GM21526 (cell line): ENCODE measurements at regions not wholly inside any gene's neighbourhood (a gene's known extent, or its start where the extent isn't known, plus 50 kb on each side); places are given as distances from the start of the nearest gene placed in this dataset.

Experiments
- ATAC-seq: cut with Tn5 transposase; IDR thresholded peaks from one replicate; pipeline ENCODE4 v1.9.1; 2021; ENCODE audit warnings: moderate library complexity; ENCODE audit not compliant: unreplicated experiment, low FRiP score

DNA sequence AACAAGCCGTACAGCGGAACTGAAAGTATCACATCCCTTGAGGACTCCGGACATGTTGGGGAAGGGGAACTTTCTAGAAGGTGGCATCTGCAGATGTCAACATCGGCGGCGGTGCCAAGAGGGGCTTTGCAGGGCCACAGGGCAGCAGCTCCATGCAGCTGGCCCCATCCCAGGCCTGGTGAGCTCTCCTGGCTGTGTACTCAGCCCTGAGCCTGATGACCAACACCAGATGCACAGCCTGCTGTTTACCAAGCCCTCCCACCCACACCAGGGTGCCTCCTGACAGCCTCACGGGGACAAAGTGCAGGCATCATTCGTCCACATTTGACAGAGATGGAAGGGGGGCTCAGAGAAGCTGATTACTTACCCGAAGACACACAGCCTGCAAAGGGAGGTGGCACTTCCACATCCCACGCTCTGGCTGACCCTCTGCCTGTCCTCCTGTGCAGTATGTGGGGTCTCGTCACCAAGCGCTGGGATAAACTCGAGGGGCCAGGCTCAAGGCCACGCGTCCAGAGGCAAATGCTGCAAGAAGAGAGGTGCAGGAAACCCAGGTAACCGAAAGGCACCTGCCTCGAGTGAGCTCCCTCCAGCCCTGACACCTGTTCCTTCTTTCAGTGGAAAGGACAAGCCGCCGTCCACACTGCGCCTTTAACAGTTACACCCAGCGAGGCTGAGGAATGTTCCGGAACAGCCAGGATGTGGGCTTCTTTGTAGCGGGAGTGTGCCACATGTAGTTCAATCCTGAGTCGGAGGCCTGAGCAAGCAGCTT, 69.0 kb upstream of the ASAP2 start:
- no peak for ATAC-seq

GRCh38 chr2:9135822-9136558, 70.6 kb upstream of the ASAP2 start:
- ATAC-seq = no peak

DNA sequence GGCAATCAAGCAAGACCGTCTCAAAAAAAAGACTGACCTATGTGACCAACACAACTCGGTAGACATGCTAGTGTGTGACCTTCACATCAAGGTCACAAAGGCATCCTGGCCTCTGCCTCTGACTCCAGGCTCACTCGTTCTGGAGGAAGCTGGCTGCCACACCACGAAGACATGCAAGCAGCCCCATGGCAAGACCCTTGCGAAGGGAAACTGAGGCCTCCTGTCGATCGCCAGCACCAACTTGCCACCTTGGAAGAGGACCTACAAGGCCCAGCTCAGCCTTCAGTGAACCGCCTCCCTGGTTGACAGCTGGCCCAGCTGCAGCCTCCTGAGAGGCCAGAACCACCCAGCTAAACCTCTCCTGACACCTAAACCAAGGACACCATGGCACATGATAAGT, 79.3 kb upstream of the ASAP2 start:
- ATAC-seq = no peak

- ATAC-seq = no peak
Observed at GRCh38 chr2:9126540-9126939, 80.1 kb upstream of the ASAP2 start.

- no peak for ATAC-seq
Observed at GRCh38 chr2:9124231-9124741, 82.3 kb upstream of the ASAP2 start.

GRCh38 chr2:9123069-9123468, 83.5 kb upstream of the ASAP2 start:
- no peak for ATAC-seq

DNA sequence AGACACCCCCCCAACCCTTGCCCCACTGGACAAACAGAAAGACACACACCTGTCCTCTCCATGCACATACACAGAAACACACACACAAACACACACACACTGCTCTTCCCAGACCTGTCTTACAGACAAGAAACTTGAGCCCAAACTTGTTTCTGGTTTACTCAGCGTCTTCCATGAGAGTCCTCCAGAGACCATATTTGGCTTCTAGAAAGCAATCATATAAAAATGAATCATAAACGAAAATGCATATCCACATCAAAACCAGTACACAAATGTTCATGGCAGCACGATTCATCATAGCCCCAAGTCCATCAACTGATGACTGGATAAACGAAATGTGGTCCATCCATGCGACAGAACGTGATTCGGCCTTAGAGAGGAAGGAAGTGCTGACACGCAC, 84.2 kb upstream of the ASAP2 start:
- no peak for ATAC-seq

- no peak for ATAC-seq
Observed at GRCh38 chr2:9118383-9118960, 88.1 kb upstream of the ASAP2 start.

GRCh38 chr2:9115229-9115628, 91.4 kb upstream of the ASAP2 start:
- no peak for ATAC-seq

GRCh38 chr2:9114458-9114857, 92.2 kb upstream of the ASAP2 start:
- ATAC-seq = no peak

DNA sequence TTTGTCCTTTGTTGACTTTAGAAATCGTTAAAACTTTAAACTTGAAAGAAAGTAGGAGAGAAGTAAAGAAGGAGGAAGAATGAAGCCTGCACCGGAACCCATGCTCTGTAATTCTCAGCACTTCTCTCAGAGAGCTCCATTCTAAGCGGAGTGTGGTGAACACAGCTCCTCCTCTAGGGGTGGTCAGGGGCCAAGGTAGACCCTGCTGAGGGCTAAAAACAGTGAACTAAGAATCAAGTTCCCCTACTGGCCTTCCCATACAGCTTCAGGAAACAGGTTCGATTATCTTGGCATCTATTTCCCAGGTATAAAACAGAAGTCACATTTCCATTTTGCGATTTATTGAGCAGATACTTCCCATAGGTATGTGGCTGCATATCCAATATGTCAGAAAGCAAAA, 92.7 kb upstream of the ASAP2 start:
- no peak for ATAC-seq

- ATAC-seq = no peak
Observed at GRCh38 chr2:9113262-9113661, 93.3 kb upstream of the ASAP2 start.

DNA sequence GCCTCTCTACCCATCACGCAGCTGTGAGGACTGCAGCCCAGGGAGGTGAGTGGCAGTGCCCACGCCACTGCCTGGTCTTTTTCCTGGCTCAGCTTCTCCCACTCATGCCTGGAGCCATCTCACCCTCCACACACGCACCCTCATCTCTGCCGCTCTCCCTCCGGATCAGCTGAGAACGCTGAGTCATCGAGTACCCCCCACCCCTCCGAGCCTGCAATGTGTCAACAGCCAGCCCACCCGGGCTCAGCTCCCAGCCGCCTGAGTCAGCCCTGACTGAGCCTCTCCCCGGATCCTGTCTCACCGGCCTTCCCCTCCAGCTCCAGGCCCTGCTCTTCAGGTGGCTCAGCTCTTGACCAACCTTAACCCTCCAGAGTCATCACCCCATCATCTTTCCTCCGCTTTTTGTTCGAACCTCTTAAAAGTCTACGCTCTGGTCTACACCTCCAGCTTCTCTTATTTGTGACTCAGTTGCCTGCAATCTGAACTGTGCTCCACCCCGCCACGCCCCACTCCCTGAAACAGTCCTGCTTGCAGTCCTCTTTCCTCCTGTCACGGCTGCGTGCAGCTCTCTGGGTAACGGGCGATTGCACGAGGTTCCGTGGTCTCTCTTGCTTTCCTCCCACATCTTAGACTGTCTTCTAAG, 94.4 kb upstream of the ASAP2 start:
- no peak for ATAC-seq

DNA sequence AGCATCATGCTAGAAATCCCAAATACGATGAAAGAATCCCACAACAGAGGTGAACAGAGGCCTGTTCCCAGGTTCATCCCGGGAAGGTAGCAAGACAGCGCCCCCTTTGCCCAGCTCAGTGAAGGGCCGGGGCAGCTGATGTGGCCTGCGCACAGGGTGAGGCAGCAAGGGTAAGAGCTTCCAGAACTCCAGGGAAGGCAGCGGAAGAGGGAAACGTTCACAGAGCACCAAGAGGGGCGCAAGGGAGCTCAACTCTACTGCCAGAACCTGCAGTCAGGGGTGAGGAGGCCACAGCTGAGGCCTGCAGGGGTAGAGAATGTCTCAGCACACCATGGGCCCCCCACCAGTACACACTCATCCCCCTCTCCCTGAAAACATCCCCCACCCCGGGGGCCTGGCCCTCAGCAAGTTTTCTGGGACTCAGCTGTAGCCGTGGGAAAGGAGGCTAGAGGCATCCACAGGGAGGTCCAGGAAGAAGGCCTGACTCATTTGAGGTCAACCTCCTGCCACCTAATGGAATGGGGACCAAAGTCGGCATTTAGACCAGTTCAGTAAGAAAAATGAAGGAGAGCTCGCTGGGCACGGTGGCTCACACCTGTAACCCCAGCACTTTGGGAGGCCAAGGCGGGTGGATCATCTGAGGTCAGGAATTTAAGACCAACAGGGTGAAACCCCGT, 95.6 kb upstream of the ASAP2 start:
- no peak for ATAC-seq

GRCh38 chr2:9110346-9110884, 96.2 kb upstream of the ASAP2 start:
- ATAC-seq = no peak

DNA sequence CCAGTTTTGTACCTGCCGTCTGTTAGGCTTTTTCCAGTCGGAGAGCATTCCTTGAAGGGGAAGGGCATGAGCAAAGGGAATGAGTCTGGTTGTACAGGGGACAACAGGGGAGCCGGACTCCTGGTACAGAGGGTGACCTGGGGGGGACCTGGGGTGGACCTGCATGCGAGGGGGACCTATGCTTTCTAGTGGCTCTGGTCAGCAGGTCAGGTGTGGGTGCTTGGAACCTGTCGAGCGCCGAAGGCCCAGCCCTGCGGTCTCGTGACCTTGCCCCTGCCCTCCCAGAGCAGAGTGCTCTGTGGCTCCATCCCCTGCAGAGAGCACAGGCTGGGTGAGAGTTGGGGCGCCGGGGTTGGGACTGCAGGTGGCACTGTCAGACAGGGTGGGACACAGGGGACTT, 96.7 kb upstream of the ASAP2 start:
- no peak for ATAC-seq

DNA sequence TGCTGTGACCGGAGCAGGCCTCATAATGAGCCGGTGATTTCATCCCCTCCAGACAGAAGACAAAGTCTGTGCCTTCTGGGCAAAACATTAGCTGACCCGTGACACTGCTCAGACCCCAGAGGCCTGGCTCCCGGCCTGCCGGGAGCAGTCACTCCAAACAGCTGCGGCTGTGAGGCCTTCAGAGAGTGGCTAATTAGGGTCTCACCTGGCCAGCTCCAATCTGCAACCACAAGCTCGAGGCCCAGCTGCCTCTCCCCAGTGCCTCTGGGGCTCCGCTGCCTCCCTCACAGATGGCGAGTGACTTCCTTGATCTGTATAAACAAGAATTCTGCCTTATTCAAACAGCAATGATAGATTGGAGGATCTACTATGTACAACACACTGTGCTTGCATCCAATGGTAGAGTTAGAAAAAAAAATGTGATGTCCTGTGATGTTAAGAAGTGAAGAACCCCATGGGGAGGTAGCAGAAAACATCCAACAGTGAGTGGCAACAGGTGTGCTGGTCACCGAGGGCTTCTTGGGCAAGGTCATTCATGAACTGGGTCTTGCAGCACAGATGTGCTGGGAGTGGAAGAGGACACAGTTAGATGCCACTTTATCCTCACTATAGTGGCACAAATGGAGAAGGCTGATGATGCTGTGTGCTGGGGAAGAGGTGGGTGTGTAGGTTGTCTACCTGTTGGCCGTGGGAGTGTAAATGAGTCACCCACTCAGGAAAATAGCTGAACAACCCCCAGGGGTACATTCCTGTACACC, 98.2 kb upstream of the ASAP2 start:
- no peak for ATAC-seq

DNA sequence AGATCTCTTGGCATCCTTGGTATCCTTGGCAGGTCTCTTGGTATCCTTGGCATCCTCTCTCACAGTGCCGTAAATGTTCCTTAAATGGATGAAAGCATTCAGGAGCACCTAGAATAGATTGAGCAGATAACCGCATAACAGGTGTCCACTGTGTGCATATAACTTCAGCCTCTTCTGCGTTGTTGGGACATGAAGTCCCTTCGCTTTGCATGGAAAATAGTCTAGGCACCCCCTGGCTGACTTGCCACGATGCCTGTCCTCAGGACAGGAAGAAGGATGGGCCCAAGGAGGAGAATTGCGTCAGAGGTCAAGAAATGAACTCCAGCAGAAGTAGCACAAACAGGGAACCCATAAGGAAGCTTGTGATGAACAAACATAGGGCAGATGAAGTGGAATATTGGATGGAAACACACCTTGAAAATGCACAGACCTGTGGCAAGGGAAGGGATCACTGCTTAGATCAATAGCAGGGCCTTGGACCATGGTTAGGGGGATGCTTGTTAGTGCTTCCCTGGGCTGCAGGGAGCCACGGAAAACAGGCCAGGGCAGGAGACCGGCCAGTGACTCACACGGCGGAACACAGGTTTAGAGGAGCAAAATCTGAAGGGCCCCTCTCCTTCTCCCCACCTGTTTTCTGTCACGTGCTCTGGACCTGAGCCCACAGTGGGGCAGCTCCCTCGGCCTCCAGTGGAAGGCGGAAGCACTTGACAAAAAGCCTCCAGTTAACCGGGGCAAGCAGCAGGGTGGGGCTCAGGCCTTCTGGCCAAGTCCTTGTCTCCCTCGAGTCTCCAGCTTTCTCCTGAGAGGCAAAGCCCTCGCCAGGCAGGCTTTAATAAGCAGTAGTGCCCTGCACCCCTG, 99.2 kb upstream of the ASAP2 start:
- ATAC-seq = no peak
